GM21576 (cell line): ENCODE measurements at regions not wholly inside any gene's neighbourhood (a gene's known extent, or its start where the extent isn't known, plus 50 kb on each side); places are given as distances from the start of the nearest gene placed in this dataset.

Experiments
- ATAC-seq: cut with Tn5 transposase; IDR thresholded peaks from one replicate; pipeline ENCODE4 v1.9.1; 2021; ENCODE audit warnings: mild to moderate bottlenecking, moderate library complexity; ENCODE audit not compliant: unreplicated experiment

DNA sequence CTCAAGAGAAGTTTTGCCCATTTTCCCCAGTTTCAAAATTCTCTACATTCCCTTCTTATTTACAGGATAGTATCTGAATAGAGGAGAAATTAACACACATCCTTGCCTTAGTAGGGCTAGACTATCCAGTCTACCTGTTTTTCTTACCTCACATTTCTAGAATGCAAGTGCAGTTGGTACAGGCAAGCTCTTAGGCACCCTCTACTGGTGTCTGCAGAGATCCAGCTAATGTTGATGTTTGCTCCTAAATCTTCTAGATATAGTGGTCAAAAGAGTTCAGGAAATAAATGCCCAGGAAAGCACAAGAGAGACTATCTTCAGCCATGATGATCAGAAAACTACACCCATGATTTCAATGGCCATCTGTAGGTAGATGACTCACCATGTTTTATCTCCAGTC lies 205.3 kb downstream of the HTR7 start:
- ATAC-seq, result no peak

DNA sequence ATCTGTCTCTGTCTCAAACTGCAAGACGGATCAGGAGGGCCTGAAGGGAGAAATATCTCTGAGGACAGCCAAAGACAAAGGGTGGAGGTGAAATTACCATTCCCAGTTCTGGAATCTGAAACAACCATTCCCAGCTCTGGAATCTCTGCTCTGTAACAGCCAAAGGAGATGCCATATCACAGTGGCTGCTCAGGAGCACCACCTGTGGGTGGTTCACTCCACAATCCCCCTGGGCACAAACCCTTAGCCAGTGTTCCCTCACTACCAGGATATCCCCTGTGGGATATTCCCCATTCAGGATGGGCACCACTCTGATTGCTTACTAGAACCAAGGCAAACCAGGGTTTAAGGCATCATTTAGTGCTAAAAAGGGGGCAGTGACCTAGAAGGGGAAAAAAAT lies 199.0 kb downstream of the HTR7 start:
- ATAC-seq, result no peak

DNA sequence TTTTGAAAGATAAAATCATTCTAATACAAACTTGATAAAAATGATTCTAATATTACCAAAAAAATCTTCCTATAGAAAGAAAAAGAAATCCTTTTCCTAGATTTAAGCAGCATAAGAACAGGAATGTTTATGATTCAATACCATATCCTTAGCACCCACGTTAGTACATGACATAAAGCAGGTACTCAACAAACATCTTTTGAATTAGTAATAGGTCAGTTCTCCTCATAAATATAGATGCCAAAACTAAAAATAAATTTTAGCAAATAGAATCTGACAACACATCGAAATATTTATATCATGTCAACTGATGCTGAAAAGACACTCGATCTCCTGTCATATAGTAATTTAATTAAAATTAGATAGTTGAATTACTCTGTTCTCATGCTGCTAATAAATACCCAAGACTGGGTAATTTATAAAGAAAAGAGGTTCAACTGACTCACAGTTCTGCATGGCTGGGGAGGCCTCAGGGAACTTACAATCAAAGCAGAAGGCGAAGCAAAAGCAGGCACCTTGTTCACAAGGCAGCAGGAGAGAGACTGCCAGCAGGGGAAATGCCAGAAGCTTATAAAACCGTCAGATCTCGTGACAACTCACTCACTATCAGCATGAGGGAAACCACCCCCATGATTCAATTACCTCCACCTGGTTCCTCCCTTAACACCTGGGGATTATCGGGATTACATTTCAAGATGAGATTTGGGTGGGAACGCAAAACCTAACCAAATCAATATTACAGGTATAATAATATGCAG lies 191.8 kb downstream of the HTR7 start:
- no peak for ATAC-seq

DNA sequence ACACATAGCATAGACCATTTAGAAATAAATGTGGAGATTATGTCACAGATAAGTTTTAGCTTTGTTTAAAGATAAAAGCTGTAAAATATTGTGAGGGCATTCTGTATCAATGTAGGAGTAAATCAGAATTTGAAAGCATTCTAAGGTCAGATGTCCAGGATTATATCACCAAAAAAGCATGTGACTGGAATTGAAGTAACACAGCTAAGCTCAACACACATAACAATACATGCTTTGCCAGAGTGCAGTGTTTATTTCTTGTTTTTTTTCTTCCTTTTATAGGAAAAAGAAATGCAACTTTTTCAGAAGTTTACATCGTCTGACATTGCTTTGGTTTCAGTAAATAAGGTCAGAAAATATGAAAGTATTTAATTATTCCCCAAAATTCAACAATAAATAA lies 183.4 kb downstream of the HTR7 start:
- ATAC-seq, result no peak

DNA sequence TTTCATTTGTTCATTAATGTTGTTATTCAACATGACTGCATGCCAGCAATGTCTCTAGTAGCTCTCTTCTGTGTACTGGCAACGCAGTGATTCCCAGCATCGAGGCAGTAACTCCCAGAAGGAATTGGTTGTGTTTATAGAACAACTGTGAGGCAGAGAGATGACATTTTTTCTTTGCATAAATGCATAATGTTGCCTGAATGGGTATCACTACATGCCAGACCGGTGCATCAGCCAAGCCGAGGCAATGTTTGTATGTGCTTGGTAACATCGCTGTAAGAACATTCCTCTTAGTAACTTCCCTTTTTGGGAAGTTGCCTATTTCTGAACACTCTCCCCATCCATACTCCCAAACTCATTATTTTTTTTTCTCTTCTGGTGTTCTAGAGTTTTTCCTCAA lies 182.9 kb downstream of the HTR7 start:
- no peak for ATAC-seq

DNA sequence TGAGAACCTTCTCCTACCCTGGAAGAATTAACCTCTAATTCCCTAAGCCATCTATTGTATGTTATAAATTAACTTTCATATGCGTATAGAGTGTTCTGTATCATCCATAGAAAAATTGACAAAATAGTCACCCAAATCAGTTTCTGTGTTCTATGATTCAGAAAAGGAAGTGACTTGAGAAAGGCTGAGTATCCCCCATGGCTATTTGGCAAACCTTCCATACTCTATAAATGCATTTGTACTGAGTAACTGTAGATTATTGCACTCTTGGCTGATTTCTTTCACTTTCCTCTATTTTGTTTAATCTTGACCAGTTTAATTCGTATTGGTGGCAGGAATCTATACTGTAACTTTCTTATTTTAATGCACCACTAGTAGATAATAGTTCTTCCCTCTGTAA lies 182.2 kb downstream of the HTR7 start:
- no peak for ATAC-seq
